OCI-LY3 (cell line): ENCODE measurements at regions not wholly inside any gene's neighbourhood (a gene's known extent, or its start where the extent isn't known, plus 50 kb on each side); places are given as distances from the start of the nearest gene placed in this dataset.

Source experiments
- EZH2phosphoT487 ChIP-seq: fragments of 200-600 bp; shearing (Covaris generic); IDR thresholded peaks from 2 replicates; pipeline ENCODE4 v1.6.1; 2018; ENCODE audit warnings: antibody characterized with exemption, mixed run types, low read depth
- TF ChIP-seq, protein P1 (sequence below): fragments of 200-600, 300-600 bp; sonication (generic); IDR thresholded peaks from 2 replicates; pipeline ENCODE4 v1.5.1; 2014; ENCODE audit warnings: antibody characterized with exemption, low read length, low read depth

DNA sequence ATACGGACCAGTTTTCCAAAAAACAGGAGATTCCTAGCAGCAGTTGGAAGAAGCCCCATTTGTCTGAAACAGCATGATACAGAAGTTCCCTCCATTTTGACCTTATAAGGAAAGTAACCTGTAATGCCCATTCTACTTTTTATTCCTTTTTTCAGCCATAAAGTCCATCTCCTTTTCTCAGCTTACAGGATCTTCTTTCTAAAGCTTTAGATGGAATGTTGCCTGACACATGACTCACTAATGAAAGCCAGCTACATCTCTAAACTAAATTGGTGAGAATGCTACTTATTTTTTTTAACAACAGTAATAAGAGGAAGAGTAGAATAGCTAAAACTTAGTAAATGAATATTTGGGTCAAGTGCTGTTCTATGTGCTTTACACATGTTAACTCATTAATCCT, 234.1 kb downstream of the CDH26 start:
- TF ChIP-seq, protein P1, sequence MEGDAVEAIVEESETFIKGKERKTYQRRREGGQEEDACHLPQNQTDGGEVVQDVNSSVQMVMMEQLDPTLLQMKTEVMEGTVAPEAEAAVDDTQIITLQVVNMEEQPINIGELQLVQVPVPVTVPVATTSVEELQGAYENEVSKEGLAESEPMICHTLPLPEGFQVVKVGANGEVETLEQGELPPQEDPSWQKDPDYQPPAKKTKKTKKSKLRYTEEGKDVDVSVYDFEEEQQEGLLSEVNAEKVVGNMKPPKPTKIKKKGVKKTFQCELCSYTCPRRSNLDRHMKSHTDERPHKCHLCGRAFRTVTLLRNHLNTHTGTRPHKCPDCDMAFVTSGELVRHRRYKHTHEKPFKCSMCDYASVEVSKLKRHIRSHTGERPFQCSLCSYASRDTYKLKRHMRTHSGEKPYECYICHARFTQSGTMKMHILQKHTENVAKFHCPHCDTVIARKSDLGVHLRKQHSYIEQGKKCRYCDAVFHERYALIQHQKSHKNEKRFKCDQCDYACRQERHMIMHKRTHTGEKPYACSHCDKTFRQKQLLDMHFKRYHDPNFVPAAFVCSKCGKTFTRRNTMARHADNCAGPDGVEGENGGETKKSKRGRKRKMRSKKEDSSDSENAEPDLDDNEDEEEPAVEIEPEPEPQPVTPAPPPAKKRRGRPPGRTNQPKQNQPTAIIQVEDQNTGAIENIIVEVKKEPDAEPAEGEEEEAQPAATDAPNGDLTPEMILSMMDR = no peak
- no peak for TF ChIP-seq EZH2phosphoT487
